Left renal cortex interstitium (tissue), 4 donors: ENCODE measurements at regions not wholly inside any gene's neighbourhood (a gene's known extent, or its start where the extent isn't known, plus 50 kb on each side); places are given as distances from the start of the nearest gene placed in this dataset.
"Not testable (repeated sequence)": the region's sequence is repeated elsewhere in the genome, so short reads cannot be mapped to it uniquely, and the experiment has no call there.

Experiments
- DNase-seq, 4 donors: peaks; one replicate each; pipeline ENCODE4 v3.0.0-alpha.2; 2013; ENCODE audit warnings: low read depth in 4 of 4, low spot score in 2 of 4, missing footprints in 1 of 4

GRCh38 chr2:95762023-95763021 is 170.5 kb downstream of the TRIM43 start:
- DNase-seq: not testable (repeated sequence)

GRCh38 chr2:95763074-95763473 is 171.3 kb downstream of the TRIM43 start:
- not testable (repeated sequence) for DNase-seq

GRCh38 chr2:95764966-95765365 is 173.2 kb downstream of the TRIM43 start:
- DNase-seq: not testable (repeated sequence)

- DNase-seq: not testable (repeated sequence)
These were observed 174.4 kb downstream of the TRIM43 start for GRCh38 chr2:95765925-95766910.

GRCh38 chr2:95767531-95767930 is 175.7 kb downstream of the TRIM43 start:
- not testable (repeated sequence) for DNase-seq

GRCh38 chr2:95767950-95768349 is 176.1 kb downstream of the TRIM43 start:
- not testable (repeated sequence) for DNase-seq

GRCh38 chr2:95769256-95769655 is 177.5 kb downstream of the TRIM43 start:
- DNase-seq: not testable (repeated sequence)

- DNase-seq: not testable (repeated sequence)
These were observed 178.9 kb downstream of the TRIM43 start for GRCh38 chr2:95770726-95771125.

- not testable (repeated sequence) for DNase-seq
These were observed 182.8 kb downstream of the TRIM43 start for GRCh38 chr2:95774322-95775192.

- DNase-seq: not testable (repeated sequence)
These were observed 183.4 kb downstream of the TRIM43 start for GRCh38 chr2:95775193-95775531.
